ENCODE measurements at regions not wholly inside any gene's neighbourhood (a gene's known extent, or its start where the extent isn't known, plus 50 kb on each side); places are given as distances from the start of the nearest gene placed in this dataset.

GRCh38 chr10:124224331-124225028 is 131.1 kb upstream of the CHST15 start:
- in situ Hi-C loops (cut with HindIII; ENCODE audit: low sequenced_read_pairs): no loop called here
- DNase-seq (ENCODE audit: low spot score): peak; percentile 8

DNA sequence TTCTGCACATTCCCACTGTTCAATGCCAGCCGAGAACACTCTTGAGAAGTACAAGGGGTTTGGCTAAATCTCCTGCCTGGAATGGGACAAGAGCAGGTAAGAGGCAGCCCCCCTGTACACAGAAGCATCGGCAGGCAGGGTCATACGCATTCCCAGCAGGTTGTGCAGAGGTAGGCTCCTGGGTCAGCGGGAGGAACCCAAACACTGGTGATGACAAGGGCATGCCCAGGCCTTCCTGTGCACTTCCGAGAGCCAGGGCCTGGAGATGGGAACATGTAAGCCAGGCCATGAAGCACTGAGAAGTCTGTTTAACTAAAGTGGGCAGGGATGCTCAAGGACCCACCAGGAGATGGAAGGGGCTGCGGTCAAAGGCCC is 130.3 kb upstream of the CHST15 start:
- no peak for DNase-seq (ENCODE audit: low spot score)
- in situ Hi-C loops (cut with HindIII; ENCODE audit: low sequenced_read_pairs): no loop called here

DNA sequence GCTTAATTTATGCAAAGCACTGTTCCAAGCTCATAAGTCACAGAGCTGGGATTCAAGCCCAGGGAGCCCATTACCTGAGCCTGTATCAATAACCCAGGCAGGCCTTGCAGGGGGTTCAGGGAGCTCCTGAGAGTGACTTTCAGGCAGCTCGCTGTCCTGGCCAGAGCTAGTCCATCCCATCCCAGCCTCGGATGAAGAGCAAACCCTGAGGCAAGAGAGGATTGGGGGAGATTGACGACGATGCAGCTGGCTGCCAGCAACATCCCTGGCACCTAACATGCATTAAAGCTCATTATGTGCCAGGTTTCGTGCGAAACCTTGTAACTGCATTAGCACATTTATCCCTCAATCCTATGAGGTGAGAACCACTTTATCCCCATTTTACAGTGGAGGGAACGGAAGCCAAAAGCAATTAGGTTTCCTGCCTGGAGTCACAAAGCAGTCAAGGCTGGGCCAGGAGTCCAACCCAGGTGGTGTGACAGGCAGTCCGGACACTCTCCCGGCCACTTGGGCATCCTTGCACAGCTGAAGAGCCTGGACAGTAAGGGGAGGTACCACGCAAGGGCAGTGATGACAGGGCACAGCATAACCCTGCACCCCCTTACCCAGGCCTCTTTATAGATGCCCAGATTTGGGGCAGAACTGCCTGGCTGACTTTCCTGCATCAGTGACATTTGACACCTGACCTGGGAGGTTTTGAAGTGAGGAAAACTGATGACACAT is 129.8 kb upstream of the CHST15 start:
- DNase-seq (ENCODE audit: low spot score): no peak
- in situ Hi-C loops (cut with HindIII; ENCODE audit: low sequenced_read_pairs): no loop called here

GRCh38 chr10:124222318-124222987 is 129.1 kb upstream of the CHST15 start:
- no peak for DNase-seq (ENCODE audit: low spot score)
- in situ Hi-C loops (cut with HindIII; ENCODE audit: low sequenced_read_pairs): no loop called here

GRCh38 chr10:124221356-124222317 is 128.2 kb upstream of the CHST15 start:
- no peak for DNase-seq (ENCODE audit: low spot score)
- in situ Hi-C loops (cut with HindIII; ENCODE audit: low sequenced_read_pairs): no loop called here

- DNase-seq (ENCODE audit: low spot score): no peak
- in situ Hi-C loops (cut with HindIII; ENCODE audit: low sequenced_read_pairs): no loop called here
Measured at GRCh38 chr10:124220971-124221355, 127.6 kb upstream of the CHST15 start.

DNA sequence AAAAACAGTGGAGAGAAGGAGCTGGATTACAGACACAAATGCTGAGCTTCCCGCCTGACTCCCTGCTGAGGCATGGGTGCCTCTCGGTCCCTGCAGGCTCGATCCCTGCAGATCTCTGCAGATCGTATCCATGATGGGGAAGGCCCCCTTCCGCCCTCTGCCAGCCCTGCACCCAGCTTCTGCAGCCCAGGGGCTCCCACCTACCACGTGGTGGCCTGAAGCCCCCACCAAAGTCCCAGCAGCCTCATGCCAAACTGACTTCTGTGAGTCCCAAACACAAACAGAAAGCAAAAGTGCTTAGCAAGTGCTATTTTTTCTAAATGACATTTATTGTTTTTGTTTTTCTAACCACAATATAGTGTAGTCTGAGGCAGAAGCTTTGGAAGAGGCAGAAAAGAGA is 127.1 kb upstream of the CHST15 start:
- DNase-seq (ENCODE audit: low spot score): no peak
- in situ Hi-C loops (cut with HindIII; ENCODE audit: low sequenced_read_pairs): no loop called here

DNA sequence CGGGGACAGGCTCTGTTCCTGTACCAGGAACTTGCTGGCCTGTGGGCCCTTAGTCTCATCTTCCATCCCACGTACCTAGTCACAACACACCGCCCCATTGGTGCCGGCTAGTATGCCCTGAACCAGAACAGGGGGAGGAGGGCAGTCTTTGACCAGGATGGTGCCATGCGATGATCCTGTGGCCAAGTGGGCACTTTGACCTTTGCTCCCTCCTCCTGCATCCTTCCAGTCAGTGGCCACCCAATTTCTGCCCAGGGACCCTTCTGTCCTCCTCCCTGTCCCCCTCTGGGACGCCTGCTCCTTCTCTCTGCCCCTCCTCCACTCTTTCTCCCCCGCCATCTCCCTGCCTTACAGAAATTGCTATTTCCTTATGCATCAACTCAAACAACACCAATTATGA is 126.3 kb upstream of the CHST15 start:
- in situ Hi-C loops (cut with HindIII; ENCODE audit: low sequenced_read_pairs): no loop called here
- no peak for DNase-seq (ENCODE audit: low spot score)

GRCh38 chr10:124219062-124219461 is 125.7 kb upstream of the CHST15 start:
- DNase-seq (ENCODE audit: low spot score): no peak
- in situ Hi-C loops (cut with HindIII; ENCODE audit: low sequenced_read_pairs): no loop called here

GRCh38 chr10:124217906-124218804 is 124.8 kb upstream of the CHST15 start:
- no peak for DNase-seq (ENCODE audit: low spot score)
- in situ Hi-C loops (cut with HindIII; ENCODE audit: low sequenced_read_pairs): no loop called here

DNA sequence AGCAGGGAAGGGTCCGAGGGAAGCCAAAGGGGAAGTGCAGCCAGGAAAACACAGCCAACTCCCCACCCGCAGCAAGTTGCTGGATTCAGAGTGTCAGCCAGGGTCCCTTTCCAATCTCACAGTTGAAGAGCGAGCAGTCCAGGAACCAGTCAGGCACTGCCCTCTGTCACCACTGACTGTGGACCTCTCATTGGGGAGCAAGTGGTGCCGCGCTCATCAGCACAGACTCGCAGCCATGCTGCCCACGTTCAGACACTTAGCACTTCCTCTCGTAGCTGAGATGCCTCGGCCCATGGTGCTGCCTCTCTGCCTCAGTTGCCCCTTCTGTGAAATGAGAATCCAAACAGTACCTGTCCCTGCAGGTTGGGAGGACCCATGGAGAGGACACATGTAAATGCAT is 123.6 kb upstream of the CHST15 start:
- DNase-seq (ENCODE audit: low spot score): no peak
- in situ Hi-C loops (cut with HindIII; ENCODE audit: low sequenced_read_pairs): no loop called here

- no peak for DNase-seq (ENCODE audit: low spot score)
- in situ Hi-C loops (cut with HindIII; ENCODE audit: low sequenced_read_pairs): no loop called here
Measured at GRCh38 chr10:124214610-124215375, 121.4 kb upstream of the CHST15 start.

DNA sequence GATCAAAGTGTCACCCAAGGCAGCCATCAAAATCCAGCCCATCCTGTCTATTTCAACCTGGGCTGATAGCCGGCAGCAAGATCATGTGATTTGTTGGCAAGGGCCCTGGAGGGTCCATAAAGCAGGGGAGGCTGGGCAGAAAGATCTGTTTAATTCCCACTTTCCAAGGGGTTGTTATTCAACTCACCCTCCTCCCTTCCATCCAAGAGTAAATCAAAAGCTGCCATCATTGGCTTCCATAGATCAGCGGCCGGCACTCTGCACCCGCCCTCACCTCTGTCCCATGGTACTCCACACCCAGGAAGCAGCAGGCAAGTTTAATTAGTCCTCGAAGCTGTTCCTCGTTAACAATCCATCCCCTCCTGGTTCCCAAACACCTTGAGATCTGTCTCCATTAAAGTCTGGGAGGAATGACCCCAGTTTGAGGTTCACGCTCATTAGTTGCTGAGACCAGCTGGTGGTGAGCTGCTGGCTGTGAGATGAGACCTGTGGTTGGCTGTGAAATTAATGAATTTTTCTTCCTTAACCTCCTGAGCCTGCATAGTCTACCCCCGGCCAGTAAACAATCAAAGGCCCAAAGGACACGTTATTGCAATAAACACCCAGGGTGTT is 120.6 kb upstream of the CHST15 start:
- in situ Hi-C loops (cut with HindIII; ENCODE audit: low sequenced_read_pairs): no loop called here
- no peak for DNase-seq (ENCODE audit: low spot score)

DNA sequence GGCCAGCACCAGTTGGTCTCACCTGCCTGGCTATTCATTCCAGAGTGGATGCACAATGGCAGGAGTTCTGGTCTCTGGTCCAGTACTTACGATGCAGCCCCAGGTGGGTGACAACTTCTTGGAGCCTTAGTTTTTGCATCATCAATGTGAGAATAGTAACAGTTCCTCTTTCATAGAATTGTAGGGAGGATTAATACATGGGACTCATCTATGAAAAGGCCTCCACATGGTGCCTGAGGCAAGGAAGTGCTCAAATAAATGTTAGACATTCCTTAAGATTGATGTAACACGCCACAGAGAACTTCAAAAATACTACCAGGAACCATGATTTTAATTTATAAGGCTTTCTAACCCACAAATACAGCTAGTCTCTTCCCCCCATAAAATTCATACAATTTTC is 120.1 kb upstream of the CHST15 start:
- in situ Hi-C loops (cut with HindIII; ENCODE audit: low sequenced_read_pairs): no loop called here
- DNase-seq (ENCODE audit: low spot score): no peak

- no peak for DNase-seq (ENCODE audit: low spot score)
- in situ Hi-C loops (cut with HindIII; ENCODE audit: low sequenced_read_pairs): no loop called here
Measured at GRCh38 chr10:124212702-124213101, 119.3 kb upstream of the CHST15 start.

DNA sequence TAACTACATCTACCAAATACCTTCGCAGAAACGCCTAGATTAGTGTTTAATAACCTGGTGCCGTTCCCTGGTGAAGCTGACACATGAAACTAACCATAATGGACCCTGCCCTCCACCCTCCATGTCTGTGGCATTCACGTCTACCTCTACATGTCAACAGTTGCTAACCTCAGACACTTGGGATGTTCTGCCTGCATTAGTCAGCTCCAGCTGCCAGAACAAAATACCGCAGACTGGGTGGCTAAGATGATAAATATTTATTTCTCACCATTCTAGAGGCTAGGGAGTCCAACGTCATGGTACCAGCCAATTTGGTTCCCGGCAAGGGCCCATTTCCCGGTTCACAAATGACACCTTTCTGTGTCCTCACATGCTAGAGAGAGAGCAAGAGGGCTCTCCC is 118.5 kb upstream of the CHST15 start:
- in situ Hi-C loops (cut with HindIII; ENCODE audit: low sequenced_read_pairs): no loop called here
- no peak for DNase-seq (ENCODE audit: low spot score)

DNA sequence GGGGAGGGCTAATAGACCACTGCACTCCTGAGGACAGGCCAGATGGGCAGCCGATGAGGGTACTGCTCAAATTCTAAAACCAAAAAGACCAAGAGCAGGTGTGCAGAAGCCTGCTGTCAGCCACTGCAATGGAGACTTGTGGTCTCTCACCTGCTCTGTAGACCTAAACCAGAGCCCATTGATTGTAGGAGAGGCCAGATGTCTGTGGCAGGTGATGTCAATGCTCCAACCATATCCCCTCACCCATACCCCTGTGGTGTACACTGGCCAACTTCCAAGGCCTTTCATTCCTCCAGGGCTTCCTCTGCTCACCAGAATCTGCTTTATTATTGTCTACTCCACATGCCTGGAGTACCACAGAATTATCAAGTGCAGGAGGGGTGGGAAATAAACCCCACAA is 116.9 kb upstream of the CHST15 start:
- no peak for DNase-seq (ENCODE audit: low spot score)
- in situ Hi-C loops (cut with HindIII; ENCODE audit: low sequenced_read_pairs): no loop called here

All from G401 (cell line).